Erythroblast (primary cell): ENCODE measurements at regions not wholly inside any gene's neighbourhood (a gene's known extent, or its start where the extent isn't known, plus 50 kb on each side); places are given as distances from the start of the nearest gene placed in this dataset.

Source experiments
- DNase-seq, 2 experiments: peaks; one replicate each; lab custom pipeline; 2025; lab: John Stamatoyannopoulos, UW
- GATA1 ChIP-seq: IDR thresholded peaks from 2 replicates; pipeline ENCODE4 v1.6.1; 2011; ENCODE audit warnings: low read depth, mild to moderate bottlenecking, control low read depth, low read length, moderate library complexity
- POLR2A ChIP-seq: IDR thresholded peaks from 2 replicates; pipeline ENCODE4 v1.6.1; 2011; ENCODE audit warnings: mild to moderate bottlenecking, low read length

DNA sequence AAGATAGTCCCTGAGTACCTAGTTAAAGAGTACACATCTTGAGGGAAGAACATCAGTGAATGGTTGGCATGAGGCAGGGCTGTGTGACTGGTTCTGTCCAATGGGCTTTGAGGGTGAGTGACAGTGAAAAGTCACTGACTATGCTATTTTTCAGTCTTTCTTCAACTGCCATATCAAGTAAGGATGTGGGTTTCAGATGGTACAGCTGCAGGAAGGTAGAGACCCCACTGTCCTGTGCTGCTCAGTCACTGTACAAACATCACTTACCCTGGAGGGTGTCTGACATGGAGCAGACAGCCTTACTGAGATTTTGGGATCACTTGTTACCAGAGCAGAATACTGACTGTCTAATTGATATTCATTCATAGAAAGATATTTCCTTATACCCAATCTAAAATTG lies 115.3 kb upstream of the ASCC3 start:
- TF ChIP-seq GATA1 (no peak), POLR2A (no peak)
- DNase-seq = no peak

DNA sequence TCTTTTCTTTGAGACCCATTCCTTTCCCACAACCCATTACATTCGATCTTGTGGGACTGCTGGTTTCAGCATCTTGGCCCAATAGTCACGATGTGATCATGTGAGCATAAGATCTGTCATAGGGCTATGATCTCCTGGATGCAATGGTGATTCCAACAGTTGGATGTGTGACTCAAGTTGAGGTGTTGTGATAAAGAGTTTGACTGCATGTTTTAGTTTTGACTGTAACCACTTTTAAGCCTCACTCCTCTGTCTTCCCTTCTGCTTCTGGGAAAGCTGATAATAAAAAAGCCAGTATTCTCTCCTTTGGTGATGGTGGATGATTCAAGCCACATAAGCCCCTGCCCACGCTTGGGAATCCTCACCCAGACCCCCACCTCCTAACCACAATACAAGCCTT lies 117.0 kb upstream of the ASCC3 start:
- no peak for TF ChIP-seq GATA1
- TF ChIP-seq POLR2A = no peak
- DNase-seq = no peak

DNA sequence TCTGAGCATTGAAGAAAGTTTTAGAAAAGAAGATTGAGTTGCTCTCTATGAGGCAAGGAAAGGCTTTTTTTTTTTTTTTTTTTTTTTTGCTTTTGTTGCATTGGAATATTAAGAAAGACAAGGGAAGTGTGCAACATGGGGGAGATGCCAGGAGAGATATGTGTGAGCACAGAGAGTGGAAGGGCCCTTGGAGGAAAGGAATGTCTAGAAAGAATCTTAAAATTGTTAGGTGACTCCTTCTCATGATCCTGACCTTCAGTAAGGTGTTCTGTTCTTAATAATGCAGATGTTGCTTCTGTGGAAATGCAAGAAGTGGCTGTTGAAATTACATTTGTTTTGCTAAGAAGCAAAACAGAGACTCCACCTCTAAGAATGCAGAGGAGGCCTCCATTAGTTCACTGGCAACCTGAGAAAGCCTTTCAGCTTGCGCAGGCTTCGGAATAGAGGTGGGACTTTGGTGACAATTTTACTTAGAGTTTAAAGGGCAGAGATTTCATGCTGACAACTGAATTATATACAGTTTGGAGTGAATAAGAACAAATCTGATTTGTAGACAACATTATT lies 118.0 kb upstream of the ASCC3 start:
- DNase-seq = no peak
- TF ChIP-seq GATA1 = no peak
- TF ChIP-seq POLR2A = no peak

DNA sequence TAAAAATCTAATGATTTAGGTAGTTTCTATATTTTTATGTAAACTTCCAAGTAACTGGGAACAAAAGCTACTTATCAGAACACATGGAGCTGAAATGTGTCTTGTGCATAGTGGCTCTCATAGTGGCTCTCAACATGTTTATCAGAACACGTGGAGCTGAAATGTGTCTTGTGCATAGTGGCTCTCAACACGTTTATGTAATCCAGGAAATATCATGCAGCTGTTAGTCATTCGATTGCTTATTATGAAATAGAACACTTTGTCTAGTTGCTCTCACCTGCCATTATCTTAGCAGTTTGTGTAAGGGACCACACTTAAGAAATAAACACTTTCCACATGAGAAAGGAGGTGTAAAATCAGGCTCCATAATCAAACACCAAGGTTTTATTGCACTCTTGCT lies 119.2 kb upstream of the ASCC3 start:
- TF ChIP-seq GATA1 (no peak), POLR2A (no peak)
- DNase-seq = no peak

DNA sequence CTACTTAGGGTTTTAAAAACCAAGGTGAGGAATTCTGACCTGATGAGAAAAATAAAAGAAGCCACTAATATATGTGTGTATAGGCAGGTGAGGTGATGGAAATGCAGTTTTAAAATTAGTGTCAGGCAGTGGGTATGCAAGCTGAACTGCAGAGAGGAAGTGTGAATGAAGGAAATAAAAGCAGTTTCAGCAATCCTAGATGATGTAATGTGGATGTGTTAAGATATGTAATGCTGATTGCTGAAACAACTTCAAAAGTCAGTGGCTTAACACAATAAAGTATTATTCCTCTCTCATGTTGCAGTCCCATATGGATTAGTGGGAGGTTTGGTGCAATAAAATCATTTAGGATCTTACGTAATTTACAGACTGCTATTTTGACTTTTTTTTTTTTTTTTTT lies 119.9 kb upstream of the ASCC3 start:
- no peak for TF ChIP-seq POLR2A
- TF ChIP-seq GATA1 = no peak
- DNase-seq = no peak

DNA sequence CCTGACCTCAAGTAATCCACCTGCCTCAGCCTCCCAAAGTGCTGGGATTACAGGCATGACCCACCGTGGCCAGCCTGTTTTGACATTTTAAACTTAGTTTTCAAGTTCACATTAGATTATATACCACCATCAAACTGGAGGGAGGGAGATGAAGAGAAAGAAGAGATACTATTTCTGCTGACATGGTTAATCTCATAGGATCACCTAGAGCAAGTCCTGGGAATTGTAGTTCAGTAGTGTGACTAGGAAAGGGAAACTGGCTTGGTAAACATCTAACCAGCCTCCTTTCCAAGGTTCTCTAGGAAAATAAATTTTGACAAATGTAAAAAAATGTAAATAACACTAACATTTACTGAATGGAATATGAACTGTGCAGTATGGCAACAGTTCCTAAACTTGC lies 120.5 kb upstream of the ASCC3 start:
- TF ChIP-seq GATA1 = no peak
- no peak for TF ChIP-seq POLR2A
- no peak for DNase-seq

DNA sequence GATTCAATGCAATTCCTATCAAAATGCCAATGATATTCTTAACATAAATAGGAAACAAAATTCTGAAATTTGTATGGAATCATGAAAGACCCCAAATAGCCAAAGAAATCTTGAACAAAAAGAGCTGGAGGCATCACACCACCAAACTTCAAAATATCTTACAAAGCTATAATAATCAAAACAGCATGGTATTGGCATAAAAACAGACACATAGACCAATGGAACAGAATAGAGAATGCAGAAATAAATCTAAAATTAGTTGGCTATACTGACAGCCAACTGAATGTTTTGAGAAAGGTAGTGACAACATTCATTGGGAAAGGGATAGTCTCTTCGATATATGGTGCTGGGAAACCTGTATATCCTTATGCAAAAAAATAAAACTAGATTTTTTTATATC lies 121.9 kb upstream of the ASCC3 start:
- TF ChIP-seq POLR2A = no peak
- TF ChIP-seq GATA1 = no peak
- DNase-seq = no peak

DNA sequence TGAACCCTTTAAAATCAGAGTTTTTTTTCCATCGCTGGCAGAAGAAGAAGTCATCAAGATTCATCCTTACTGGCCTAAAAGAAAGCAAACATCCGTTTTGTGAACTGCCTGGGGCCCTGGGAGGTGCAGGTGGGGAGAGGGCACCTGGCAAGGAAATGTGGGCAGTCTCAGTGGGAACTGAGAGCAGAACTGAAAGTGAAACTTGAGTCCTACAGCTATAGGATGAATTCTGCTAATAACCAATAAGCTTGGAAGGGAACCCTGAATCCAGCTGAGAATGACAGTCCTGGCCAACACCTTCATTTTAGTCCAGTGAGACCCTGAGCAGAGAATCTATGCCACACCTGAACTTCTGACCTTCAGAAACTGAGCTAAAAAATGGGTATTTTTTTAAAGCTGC lies 130.1 kb upstream of the ASCC3 start:
- no peak for DNase-seq
- no peak for TF ChIP-seq GATA1
- TF ChIP-seq POLR2A = no peak

DNA sequence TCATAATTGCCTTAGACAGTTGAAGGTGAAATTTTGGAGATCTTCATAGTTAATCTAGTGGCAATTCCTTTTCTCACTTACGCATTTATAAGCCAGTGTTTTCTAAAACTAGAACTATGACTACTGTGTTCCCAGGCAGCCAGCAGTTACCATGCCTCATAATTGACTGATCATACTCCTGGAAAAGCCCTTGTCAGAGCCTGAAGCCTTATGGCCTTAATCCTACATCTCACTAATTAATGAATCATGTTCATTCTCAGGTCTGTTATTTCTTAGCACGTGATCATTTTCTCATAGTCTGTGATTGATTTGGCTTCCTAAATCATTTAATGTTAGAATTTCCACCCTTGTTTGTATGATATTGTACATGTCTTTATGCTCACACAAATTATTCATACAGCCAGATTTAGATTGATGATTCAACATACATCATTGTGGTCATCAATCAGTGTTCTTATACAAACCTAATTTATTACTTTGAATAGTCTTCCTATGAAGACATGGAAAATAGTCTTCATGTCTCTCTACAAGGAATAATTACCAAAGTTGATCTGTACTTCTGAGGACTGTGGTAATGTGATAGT lies 132.6 kb upstream of the ASCC3 start:
- DNase-seq = no peak
- TF ChIP-seq GATA1 (no peak), POLR2A (no peak)

DNA sequence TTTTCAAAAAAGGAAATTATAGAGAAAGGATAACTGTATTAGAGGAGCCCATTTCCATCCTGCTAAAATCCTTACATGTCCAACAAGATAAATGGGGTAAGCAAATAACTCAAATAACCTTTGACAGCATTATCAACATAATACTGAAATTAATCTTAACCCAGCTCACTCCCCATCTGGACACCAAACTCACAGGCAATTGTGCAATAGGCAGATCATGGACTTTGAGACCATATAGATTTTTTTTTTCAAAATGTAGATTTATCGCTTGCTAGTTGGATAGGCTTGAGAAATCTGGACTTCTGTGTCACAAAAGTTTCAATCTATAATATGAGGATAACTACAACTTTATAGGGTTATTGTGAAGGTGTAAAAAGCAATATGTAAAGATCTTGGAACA lies 134.4 kb upstream of the ASCC3 start:
- DNase-seq = no peak
- no peak for TF ChIP-seq POLR2A
- no peak for TF ChIP-seq GATA1

DNA sequence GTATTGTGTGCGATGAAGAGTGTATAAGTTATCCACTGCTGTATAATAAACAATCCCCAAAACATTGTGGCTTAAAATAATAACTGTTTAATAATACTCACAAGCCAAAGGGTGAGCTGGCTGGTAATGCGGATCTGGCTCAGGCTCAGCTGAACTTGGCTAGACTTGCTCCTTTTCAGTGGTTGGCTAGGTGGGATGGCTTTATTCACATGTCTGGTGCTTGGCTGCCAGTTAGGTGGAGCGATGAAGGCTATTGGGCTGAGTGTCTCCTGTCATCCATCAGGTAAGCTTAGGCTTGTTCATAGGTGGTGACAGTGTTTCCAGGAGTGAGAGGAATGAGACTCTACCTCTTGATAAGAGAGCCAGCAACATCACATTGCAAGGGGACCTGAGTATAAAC lies 135.0 kb upstream of the ASCC3 start:
- no peak for TF ChIP-seq POLR2A
- no peak for TF ChIP-seq GATA1
- no peak for DNase-seq

DNA sequence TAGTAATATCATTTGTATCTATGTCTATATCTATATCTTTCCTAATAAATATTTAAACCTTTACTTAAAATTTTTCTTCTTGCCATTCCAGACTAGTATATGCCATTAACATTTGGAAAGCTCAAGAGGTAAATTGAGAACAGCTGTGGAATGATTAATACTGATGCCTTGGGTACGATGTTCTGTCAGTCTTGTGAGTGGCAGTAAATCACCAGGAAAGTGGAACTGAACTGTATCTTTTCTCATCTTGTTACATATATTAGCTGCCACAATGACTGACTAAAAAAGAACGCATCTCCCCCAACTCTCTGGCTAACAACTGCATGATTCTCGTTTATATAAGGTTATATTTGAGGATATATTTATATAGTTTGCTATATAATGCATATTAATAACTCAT lies 137.0 kb upstream of the ASCC3 start:
- DNase-seq = no peak
- TF ChIP-seq GATA1 (no peak), POLR2A (no peak)

DNA sequence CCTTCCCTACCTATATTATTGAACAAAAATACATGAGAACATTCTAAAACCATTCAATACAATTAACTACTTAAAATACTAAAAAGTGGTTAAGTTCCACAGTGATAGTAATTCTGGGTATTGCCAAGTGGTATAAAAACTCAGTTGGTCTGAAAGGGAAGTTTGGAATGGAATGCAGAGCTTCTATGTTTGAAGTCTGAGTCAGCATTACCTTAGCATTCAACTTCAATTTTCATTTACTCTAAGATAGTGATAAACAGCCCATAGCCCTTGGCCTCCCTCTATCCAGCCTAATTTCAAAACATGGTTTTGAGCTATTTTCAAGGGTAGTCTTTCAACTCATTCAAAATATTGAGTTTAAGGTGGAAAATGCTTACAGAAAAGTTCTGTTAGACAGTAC lies 140.4 kb upstream of the ASCC3 start:
- DNase-seq = no peak
- TF ChIP-seq POLR2A (no peak), GATA1 (no peak)

DNA sequence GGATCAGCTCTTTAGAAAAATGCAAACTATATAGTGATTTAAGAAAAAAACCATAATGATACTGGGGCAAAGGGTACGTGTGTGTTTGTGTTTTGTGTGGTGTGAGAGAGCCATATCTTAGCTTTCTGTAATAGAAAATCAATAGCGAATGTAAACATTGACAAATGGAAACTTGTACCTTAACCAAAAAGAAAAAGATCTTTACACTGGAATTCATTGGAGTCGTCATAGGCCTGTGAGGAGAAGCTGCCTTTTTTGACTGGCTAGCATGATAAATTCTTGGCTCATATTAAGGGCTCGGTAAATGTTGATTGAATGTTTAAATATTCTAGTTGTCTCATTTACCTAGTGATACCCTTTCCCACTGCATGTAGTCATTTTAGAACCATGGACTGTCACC lies 161.8 kb upstream of the ASCC3 start:
- no peak for DNase-seq
- no peak for TF ChIP-seq GATA1
- no peak for TF ChIP-seq POLR2A

DNA sequence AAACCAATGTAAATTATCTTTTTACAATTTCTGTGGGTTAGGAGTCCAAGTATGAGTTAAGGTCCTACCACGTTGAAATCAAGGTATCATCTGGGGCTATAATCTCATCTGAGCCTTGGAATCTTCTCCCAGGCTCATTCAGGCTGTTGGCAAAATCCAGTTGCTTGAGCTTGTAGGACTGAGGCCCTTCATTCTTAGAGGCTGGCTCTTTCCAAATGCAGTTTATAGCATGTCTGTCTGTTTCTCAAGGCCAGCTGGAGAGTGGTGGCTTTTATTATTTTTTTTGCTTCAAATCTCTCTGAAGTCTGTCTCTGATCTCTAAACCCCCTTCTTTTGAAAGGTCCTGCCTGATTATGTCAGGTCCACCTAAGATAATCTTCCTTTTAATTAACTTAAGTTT lies 177.2 kb upstream of the ASCC3 start:
- no peak for DNase-seq
- no peak for TF ChIP-seq GATA1
- no peak for TF ChIP-seq POLR2A

DNA sequence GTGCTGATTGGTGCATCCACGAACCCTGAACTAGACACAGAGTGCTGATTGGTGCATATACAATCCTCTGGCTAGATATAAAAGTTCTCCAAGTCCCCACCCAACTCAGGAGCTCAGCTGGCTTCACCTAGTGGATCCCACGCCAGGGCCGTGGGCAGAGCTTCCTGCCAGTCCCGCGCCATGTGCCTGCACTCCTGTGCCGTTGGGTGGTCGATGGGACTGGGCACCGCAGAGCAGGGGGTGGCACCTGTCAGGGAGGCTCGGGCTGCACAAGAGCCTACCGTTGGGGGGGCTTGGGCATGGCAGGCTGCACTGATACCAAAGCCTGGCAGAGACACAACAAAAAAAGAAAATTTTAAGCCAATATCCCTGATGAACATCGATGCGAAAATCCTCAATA lies 185.4 kb upstream of the ASCC3 start:
- TF ChIP-seq POLR2A = no peak
- TF ChIP-seq GATA1 = no peak
- no peak for DNase-seq
